ENCODE measurements at regions not wholly inside any gene's neighbourhood (a gene's known extent, or its start where the extent isn't known, plus 50 kb on each side); places are given as distances from the start of the nearest gene placed in this dataset.
A peak's percentile ranks its signal among the peaks of the same experiment; 100 is the strongest.
"Not testable (repeated sequence)": the region's sequence is repeated elsewhere in the genome, so short reads cannot be mapped to it uniquely, and the experiment has no call there.

DNA sequence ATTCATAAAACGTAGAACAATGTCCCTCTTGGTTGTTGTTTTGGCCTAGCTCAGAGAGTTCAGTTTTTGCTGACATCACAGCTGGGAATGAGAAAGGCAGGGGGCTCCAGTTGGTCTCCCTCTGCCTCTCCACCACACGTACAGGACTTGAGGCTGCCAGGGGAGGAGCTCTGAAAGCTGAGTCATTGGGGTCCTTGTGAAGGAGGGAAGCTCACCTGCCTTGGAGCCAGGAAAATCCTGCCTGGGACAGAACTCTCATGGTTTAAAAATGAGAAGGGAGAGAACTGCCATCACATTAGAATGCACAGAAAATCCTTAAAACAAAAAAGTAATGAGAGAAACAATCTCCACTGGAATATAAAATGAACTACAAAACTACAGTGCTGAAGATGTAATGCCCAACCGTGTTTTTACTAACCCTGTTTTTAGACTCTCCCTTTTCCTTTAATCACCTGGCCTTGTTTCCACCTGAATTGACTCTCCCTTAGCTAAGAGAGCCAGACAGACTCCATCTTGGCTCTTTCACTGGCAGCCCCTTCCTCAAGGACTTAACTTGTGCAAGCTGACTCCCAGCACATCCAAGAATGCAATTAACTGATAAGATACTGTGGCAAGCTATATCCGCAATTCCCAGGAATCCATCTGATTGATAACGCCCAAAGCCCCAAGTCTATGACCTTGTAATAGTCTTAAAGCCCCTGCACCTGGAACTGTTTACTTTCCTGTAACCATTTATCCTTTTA, 58.6 kb upstream of the TARP start:
- DNase-seq, result not testable (repeated sequence)

DNA sequence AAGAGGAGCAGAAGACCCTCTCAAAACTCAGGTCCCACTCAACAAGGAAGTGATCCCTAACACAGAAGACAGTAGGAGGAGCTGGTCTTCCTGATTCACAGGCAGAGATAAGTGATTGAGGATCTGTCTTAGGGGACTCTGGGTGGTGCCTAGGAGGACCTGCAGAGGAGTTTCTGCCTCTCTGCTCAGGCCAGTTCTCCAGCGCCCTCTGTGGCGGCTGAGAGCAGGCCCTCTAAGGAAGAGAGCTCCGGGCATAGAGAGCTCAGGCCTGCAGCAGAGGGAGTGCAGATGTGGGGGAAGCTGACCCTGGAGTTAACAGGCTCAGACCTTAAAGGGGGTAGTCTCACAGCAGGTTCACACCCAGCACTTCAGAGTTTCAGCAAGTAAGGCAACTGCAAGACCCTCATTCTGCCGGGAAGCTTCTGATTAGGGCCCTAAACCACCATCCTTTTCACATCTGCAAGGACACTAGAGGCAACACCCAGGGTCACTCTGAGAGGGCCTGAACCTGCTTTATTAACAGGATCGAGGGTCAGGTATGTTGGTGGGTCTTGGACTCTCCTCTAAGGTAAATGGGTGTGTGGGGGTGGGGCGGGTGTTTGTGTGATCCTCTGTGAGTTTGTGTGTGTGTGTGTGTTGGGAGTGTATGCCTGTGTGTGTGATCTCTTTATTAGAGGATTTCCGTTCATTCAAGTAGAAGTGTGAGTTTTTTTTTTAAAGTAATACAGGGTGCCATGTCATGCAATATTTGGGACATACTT, 57.6 kb upstream of the TARP start:
- DNase-seq, result peak; percentile 51

DNA sequence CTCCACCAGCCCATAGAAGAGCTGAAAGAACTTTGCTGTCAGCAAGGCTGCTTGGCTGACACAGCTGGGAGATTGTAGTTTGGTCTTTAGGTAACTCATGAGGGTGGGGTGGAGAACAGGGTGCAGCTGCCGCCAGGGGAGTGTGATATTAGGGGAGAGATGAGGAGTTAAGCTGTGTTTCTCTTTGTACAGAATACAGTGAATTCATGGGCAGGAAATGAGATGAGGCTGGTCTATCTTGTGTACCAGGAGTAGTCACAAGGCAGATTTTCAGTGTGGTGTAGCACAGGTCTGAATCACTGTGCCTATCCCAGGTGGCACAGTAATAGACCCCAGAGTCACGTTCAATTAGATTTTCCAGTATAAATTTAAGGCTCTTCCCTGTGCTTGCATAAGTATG, 56.6 kb upstream of the TARP start:
- no peak for DNase-seq

DNA sequence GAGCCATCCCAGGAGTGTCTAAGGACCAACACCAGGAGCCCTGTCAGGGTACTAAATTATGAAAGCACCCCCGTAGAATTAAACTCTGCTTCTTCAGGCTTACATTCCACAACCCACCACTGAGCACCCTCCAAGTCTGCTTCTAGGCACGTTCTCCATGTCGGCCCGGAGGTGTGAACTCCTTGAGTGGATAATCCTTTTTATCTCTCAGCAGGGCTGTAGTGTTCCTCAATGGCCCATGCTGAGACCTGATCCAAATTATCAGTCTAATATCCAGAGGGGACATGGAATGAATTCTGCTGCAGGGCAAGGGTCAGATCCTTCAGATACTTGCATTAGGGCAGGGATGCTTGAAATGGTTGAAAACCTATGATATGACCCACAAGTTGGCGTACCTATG, 55.9 kb upstream of the TARP start:
- no peak for DNase-seq

DNA sequence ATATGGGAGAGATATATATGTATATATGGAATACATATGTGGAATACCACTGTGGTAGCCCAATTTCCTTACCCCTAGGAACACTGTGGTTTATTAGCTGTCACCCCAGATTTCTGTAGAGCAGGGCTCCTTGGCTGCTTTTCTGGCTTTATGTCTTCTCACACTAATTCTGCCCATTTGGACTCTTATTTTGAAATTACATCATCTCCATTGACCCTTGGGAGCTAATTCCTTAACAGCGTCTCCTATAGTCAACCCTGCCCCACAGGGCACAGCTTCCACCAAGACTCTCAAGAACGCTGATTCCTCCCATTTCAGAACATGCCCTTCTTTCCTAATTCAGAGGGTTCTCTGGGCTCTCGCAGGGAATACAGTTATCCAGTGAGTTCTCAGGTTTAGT, 55.4 kb upstream of the TARP start:
- DNase-seq, result no peak

DNA sequence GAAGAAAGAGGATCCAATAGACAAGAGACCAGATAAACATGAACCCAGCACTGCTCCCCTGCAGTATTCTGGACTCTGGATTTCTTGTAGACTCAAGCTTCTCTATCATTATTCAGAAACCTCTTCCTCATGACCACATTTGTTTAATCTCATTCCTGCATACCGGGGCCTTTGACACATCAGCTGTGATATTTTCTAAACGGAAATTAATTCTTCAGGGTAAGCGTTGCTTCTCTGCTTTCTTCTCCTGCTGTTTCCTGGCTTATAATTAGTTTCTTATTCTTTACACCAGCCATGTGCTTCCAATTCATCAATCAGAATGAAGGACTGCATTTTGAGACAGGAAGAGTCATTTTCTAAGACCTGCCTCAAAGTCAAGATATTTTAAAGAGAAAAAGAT, 54.2 kb upstream of the TARP start:
- no peak for DNase-seq
